Fibroblast of lung (primary cell): ENCODE measurements at regions not wholly inside any gene's neighbourhood (a gene's known extent, or its start where the extent isn't known, plus 50 kb on each side); places are given as distances from the start of the nearest gene placed in this dataset.

Source experiments
- EZH2 ChIP-seq: IDR thresholded peaks from 2 replicates; pipeline ENCODE4 v1.5.1; 2012; ENCODE audit warnings: low read length, control low read depth, mild to moderate bottlenecking; ENCODE audit errors: missing control alignments
- TF ChIP-seq, protein P1 (sequence below), 2 donors: IDR thresholded peaks in 1 of 2; conservative IDR thresholded peaks in 1 of 2; 1 replicate in 1 of 2; 2 replicates in 1 of 2; pipeline ENCODE4 v1.5.1; 2011 to 2012; ENCODE audit warnings: low read length in 2 of 2, control low read depth in 1 of 2, inconsistent platforms in 1 of 2, low read depth in 1 of 2, mild to moderate bottlenecking in 1 of 2

DNA sequence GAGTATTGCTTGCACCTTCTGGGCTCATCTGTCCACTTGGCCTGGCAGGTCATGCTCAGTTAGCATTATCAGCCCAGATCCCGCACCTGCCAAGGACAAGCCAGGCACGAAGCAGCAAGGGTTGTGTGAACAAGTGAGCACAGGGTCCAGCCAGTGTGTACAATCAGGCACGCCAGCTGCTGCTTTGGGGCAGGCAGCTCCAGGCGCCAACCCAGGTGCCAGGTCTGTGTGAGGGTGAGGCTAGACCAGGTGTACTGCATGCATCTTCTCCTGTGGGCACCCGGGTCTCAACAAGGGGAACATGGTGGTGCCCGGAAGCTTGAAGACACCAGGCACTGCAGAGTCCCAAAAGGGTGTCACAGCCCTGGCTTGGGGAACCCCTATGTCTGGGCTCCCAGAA is 1446.8 kb downstream of the PCDH9 start:
- TF ChIP-seq, protein P1, sequence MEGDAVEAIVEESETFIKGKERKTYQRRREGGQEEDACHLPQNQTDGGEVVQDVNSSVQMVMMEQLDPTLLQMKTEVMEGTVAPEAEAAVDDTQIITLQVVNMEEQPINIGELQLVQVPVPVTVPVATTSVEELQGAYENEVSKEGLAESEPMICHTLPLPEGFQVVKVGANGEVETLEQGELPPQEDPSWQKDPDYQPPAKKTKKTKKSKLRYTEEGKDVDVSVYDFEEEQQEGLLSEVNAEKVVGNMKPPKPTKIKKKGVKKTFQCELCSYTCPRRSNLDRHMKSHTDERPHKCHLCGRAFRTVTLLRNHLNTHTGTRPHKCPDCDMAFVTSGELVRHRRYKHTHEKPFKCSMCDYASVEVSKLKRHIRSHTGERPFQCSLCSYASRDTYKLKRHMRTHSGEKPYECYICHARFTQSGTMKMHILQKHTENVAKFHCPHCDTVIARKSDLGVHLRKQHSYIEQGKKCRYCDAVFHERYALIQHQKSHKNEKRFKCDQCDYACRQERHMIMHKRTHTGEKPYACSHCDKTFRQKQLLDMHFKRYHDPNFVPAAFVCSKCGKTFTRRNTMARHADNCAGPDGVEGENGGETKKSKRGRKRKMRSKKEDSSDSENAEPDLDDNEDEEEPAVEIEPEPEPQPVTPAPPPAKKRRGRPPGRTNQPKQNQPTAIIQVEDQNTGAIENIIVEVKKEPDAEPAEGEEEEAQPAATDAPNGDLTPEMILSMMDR (conservative IDR thresholded peaks at IDR 0.05 in 1 of 2, IDR thresholded peaks at IDR 0.05 in 1 of 2; ENCODE audit: low read depth in 1 of 2, low read length in 2 of 2): no peak
- no peak for TF ChIP-seq EZH2
